LNCAP (cell line): ENCODE measurements at regions not wholly inside any gene's neighbourhood (a gene's known extent, or its start where the extent isn't known, plus 50 kb on each side); places are given as distances from the start of the nearest gene placed in this dataset.

ENCODE experiments used
- TF ChIP-seq, protein P1 (sequence below): fragments of 450-650 bp; IDR thresholded peaks from 2 replicates; pipeline ENCODE4 v1.5.1; 2017; ENCODE audit warnings: mild to moderate bottlenecking

DNA sequence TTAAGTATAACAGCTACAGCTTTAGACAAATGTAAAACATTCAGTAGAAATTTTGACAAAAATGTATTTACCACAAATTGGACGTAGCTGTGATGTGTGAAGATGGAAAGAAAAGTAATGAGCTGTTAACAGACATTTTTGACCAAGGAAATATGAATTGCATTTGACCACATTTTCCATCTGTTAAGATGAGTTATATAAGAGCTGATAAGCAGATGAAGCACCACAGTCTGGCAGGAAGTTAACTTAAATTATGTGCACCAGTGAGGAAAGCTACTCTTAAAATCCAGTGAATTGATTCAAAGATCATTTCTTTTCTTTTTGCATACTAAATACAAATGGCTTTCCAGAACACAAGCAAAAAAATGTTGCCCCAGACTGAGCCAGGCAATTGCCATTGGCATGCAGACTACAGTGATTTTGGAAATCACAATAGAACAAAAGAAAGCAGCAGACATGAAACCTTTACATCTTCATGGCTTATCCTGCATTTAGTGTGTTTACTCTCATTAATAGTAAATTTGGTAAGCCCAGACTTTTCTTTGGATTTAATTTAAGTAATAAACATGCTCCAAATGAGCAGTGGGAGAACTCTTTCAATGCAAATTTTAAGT, 493.7 kb downstream of the TMX3 start:
- TF ChIP-seq, protein P1, sequence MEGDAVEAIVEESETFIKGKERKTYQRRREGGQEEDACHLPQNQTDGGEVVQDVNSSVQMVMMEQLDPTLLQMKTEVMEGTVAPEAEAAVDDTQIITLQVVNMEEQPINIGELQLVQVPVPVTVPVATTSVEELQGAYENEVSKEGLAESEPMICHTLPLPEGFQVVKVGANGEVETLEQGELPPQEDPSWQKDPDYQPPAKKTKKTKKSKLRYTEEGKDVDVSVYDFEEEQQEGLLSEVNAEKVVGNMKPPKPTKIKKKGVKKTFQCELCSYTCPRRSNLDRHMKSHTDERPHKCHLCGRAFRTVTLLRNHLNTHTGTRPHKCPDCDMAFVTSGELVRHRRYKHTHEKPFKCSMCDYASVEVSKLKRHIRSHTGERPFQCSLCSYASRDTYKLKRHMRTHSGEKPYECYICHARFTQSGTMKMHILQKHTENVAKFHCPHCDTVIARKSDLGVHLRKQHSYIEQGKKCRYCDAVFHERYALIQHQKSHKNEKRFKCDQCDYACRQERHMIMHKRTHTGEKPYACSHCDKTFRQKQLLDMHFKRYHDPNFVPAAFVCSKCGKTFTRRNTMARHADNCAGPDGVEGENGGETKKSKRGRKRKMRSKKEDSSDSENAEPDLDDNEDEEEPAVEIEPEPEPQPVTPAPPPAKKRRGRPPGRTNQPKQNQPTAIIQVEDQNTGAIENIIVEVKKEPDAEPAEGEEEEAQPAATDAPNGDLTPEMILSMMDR, result no peak

DNA sequence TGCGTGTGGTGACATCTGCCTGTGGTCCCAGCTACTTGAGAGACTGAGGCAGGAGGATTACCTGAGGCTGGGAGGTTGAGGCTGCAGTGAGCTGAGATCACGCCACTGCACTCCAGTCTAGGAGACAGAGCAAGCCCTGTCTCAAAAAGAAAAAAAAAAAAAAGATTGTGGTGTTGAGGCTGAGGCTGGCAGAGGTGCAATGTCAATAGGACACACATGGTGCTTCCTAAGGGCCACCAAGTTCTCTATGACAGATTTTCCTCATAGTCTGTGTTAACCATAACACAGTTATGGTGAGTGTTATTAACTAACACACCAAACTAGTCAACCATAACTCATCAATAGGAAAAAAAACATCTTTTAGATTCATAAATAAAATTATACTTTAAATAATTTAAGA, 494.4 kb downstream of the TMX3 start:
- TF ChIP-seq, protein P1, result no peak

DNA sequence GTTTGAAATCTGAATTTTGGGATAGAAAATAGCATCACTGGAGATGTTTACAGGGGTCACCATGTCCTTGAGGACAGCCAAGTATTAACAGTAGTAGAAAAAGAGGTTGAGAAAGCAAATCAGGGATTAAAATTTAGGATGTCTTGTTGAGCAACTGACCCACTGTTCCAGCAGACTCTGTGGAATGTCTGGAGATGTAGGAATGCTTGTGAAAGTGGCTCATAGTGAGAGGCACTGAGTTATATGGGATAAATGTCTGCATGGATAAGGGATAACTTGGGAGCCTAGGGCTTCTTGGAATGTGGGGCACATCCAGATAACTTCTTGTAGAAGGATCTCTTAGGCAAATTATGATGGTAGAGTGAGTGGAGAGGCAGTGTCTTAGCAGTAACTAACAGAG, 495.0 kb downstream of the TMX3 start:
- TF ChIP-seq, protein P1, result no peak

GRCh38 chr18:68219274-68219673, 495.6 kb downstream of the TMX3 start:
- TF ChIP-seq, protein P1, result no peak

DNA sequence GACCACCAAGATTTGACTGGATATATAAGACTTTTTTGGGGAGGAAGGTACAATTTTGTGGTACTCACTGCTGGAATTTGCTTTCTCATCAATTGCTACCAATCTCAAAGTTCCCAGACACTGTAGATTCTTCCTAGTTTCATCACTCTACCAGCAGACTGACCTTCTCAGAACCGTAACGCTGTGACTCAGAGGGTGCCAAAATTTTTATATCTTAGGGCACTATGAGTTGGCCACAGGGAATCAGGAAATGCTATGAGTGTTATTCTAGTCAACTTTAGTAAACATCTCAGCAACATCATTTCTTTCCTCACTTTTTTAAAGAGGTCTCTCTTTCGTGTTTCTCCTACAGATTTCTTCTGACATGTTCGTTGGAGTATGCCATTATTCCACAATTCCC, 499.0 kb downstream of the TMX3 start:
- TF ChIP-seq, protein P1, result no peak

- TF ChIP-seq, protein P1, result no peak
These were observed 528.9 kb downstream of the TMX3 start for GRCh38 chr18:68186039-68186438.

DNA sequence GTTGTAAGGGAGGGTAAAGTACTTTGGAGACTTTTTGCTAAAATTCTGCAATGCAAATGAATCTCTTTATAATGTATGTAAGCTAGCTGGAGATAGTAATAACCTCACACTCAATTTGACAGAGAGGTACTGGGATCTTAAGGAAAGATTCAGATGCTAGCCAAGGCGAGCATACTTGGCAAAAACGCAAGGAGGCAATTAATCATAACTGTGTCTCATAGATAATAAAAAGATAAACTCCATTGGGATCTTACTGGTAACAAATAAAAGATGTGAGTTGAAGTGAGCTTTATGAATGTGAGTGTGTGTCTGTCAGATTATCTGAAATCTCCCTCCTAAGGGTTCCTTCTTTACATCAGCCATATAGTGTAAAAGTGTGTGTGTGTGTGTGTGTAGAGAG, 533.0 kb downstream of the TMX3 start:
- TF ChIP-seq, protein P1, result no peak

DNA sequence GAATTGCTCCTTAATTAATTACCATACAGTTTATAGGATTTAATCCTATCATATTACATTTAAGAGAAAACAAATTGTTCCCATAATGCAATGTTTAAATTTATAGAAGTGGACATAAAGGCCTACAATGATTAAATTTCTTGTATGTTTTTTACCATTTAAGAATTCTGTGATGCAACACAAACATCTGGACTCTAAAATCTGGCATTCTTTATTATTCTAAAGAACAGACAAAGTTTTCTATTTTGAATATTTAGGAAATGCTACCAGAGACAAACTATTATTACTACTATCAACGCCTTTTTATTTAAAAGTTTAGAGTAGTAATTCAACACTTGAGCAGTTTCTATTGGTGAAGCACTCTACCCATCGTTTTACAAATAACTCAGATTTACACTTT, 535.1 kb downstream of the TMX3 start:
- TF ChIP-seq, protein P1, result no peak
